AG20443 (cell line): ENCODE measurements at regions not wholly inside any gene's neighbourhood (a gene's known extent, or its start where the extent isn't known, plus 50 kb on each side); places are given as distances from the start of the nearest gene placed in this dataset.
A peak's percentile ranks its signal among the peaks of the same experiment; 100 is the strongest.
"Not testable (repeated sequence)": the region's sequence is repeated elsewhere in the genome, so short reads cannot be mapped to it uniquely, and the experiment has no call there.

Experiments
- DNase-seq: peaks from one replicate; pipeline ENCODE4 v3.0.0; 2012; ENCODE audit warnings: low spot score, mixed read lengths

GRCh38 chr20:54324652-54325285 is 116.9 kb downstream of the PFDN4 start:
- no peak for DNase-seq

- no peak for DNase-seq
These were observed 127.4 kb downstream of the PFDN4 start for GRCh38 chr20:54335299-54335698.

GRCh38 chr20:54337144-54337543 is 129.3 kb downstream of the PFDN4 start:
- DNase-seq: no peak

- no peak for DNase-seq
These were observed 131.2 kb downstream of the PFDN4 start for GRCh38 chr20:54339093-54339492.

GRCh38 chr20:54340206-54340605 is 132.3 kb downstream of the PFDN4 start:
- DNase-seq: no peak

- DNase-seq: peak; percentile 44
These were observed 132.8 kb downstream of the PFDN4 start for GRCh38 chr20:54340667-54341081.

- no peak for DNase-seq
These were observed 133.0 kb upstream of the DOK5 start for GRCh38 chr20:54342258-54342920.

- no peak for DNase-seq
These were observed 132.3 kb upstream of the DOK5 start for GRCh38 chr20:54343099-54343498.

GRCh38 chr20:54343634-54344033 is 131.8 kb upstream of the DOK5 start:
- DNase-seq: no peak

- no peak for DNase-seq
These were observed 130.6 kb upstream of the DOK5 start for GRCh38 chr20:54344832-54345231.

GRCh38 chr20:54345301-54345724 is 130.1 kb upstream of the DOK5 start:
- peak; percentile 82 for DNase-seq

GRCh38 chr20:54345821-54346220 is 129.6 kb upstream of the DOK5 start:
- peak; percentile 14 for DNase-seq

- DNase-seq: no peak
These were observed 129.1 kb upstream of the DOK5 start for GRCh38 chr20:54346276-54346675.

GRCh38 chr20:54347166-54347833 is 128.1 kb upstream of the DOK5 start:
- DNase-seq: peak; percentile 19

- DNase-seq: peak; percentile 20
These were observed 125.0 kb upstream of the DOK5 start for GRCh38 chr20:54350415-54350814.

GRCh38 chr20:54351371-54352136 is 123.8 kb upstream of the DOK5 start:
- DNase-seq: no peak

- not testable (repeated sequence) for DNase-seq
These were observed 122.9 kb upstream of the DOK5 start for GRCh38 chr20:54352541-54352940.

- DNase-seq: no peak
These were observed 122.1 kb upstream of the DOK5 start for GRCh38 chr20:54353292-54353691.

GRCh38 chr20:54355631-54356280 is 119.6 kb upstream of the DOK5 start:
- no peak for DNase-seq

- peak; percentile 16 for DNase-seq
These were observed 118.6 kb upstream of the DOK5 start for GRCh38 chr20:54356801-54357200.

- DNase-seq: no peak
These were observed 113.9 kb upstream of the DOK5 start for GRCh38 chr20:54361475-54361874.

- no peak for DNase-seq
These were observed 113.1 kb upstream of the DOK5 start for GRCh38 chr20:54362283-54362682.
